ENCODE measurements at regions not wholly inside any gene's neighbourhood (a gene's known extent, or its start where the extent isn't known, plus 50 kb on each side); places are given as distances from the start of the nearest gene placed in this dataset.

- TF ChIP-seq EZH2phosphoT487 (IDR thresholded peaks at IDR 0.05; ENCODE audit: borderline replicate concordance, low read length) = no peak
- TF ChIP-seq CTCF (IDR thresholded peaks at IDR 0.05; ENCODE audit: low read depth, low read length, poor library complexity, severe bottlenecking) = peak; percentile 81
Measured at GRCh38 chr7:117993377-117994003, 120.2 kb upstream of the CTTNBP2 start.
